Mesothelial cell of epicardium (in vitro differentiated cells): ENCODE measurements at regions not wholly inside any gene's neighbourhood (a gene's known extent, or its start where the extent isn't known, plus 50 kb on each side); places are given as distances from the start of the nearest gene placed in this dataset.

ENCODE experiments used
- DNase-seq, 2 experiments: peaks; one replicate each; pipeline ENCODE4 v3.0.0; 2021; ENCODE audit warnings: low spot score in 2 of 2; ENCODE audit not compliant: unreplicated experiment in 2 of 2
- H3K27ac Mint-ChIP-seq: 2 replicates; pipeline ENCODE4 v1.8.0; 2021; ENCODE audit warnings: mixed read lengths
- H3K27me3 Mint-ChIP-seq: 2 replicates; pipeline ENCODE4 v1.8.0; 2021; ENCODE audit warnings: low read depth, mixed read lengths
- H3K36me3 Mint-ChIP-seq: 2 replicates; pipeline ENCODE4 v1.8.0; 2021; ENCODE audit warnings: mixed read lengths
- H3K4me1 Mint-ChIP-seq: 2 replicates; pipeline ENCODE4 v1.8.0; 2021; ENCODE audit warnings: mixed read lengths
- H3K4me3 Mint-ChIP-seq: 2 replicates; pipeline ENCODE4 v1.8.0; 2021; ENCODE audit warnings: mild to moderate bottlenecking, moderate library complexity, mixed read lengths
- H3K9me3 Mint-ChIP-seq: 2 replicates; pipeline ENCODE4 v1.8.0; 2021; ENCODE audit warnings: mixed read lengths
- TF ChIP-seq, protein P1 (sequence below): fragments of 200-600 bp; sonication (generic); IDR thresholded peaks from one replicate; pipeline ENCODE4 v1.5.0; 2021; ENCODE audit warnings: antibody characterized with exemption; ENCODE audit not compliant: unreplicated experiment

GRCh38 chr11:103582351-103582909, 454.0 kb upstream of the DDI1 start:
- Mint-ChIP-seq H3K4me3 (no peak overlapping the region), H3K9me3 (peaks cover 5% of the 10 kb centered on the region), H3K36me3 (no peaks in the 10 kb centered on the region), H3K27me3 (no peaks in the 10 kb centered on the region), H3K27ac (no peak overlapping the region), H3K4me1 (peaks cover 7% of the 10 kb centered on the region)
- DNase-seq, result no peak
- TF ChIP-seq, protein P1, sequence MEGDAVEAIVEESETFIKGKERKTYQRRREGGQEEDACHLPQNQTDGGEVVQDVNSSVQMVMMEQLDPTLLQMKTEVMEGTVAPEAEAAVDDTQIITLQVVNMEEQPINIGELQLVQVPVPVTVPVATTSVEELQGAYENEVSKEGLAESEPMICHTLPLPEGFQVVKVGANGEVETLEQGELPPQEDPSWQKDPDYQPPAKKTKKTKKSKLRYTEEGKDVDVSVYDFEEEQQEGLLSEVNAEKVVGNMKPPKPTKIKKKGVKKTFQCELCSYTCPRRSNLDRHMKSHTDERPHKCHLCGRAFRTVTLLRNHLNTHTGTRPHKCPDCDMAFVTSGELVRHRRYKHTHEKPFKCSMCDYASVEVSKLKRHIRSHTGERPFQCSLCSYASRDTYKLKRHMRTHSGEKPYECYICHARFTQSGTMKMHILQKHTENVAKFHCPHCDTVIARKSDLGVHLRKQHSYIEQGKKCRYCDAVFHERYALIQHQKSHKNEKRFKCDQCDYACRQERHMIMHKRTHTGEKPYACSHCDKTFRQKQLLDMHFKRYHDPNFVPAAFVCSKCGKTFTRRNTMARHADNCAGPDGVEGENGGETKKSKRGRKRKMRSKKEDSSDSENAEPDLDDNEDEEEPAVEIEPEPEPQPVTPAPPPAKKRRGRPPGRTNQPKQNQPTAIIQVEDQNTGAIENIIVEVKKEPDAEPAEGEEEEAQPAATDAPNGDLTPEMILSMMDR, result no peak

DNA sequence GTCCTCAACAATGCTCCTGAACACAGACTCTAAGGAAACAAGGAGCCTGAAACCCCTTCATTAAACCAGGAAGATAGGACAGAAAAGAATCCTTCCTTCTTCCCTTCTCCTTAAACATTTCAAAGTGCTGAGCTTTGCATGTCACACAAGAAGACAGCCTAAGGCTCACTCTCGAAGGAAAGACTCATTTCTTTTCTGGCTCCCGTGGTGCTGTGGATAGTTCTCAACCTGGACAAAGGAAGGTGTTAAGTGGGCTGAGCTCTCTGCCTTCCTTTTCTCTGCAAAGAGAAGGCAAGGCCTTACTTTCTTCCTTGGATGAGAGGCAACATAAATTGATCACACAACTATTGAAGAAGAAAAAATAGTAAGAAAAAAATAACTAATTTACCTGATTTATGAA, 452.4 kb upstream of the DDI1 start:
- TF ChIP-seq, protein P1, result no peak
- no peaks in the 10 kb centered on the region for H3K27me3 Mint-ChIP-seq
- H3K27ac Mint-ChIP-seq, result no peak overlapping the region
- H3K36me3 Mint-ChIP-seq, result no peaks in the 10 kb centered on the region
- peaks cover 5% of the 10 kb centered on the region for H3K9me3 Mint-ChIP-seq
- no peak overlapping the region for H3K4me3 Mint-ChIP-seq
- DNase-seq, result no peak
- H3K4me1 Mint-ChIP-seq, result peaks cover 19% of the 10 kb centered on the region

- no peak for DNase-seq
- Mint-ChIP-seq H3K9me3 (peaks cover 12% of the 10 kb centered on the region), H3K27ac (no peak overlapping the region), H3K4me3 (no peak overlapping the region), H3K4me1 (peaks cover 19% of the 10 kb centered on the region), H3K36me3 (no peaks in the 10 kb centered on the region), H3K27me3 (no peaks in the 10 kb centered on the region)
- TF ChIP-seq, protein P1, result no peak
Observed at GRCh38 chr11:103584720-103585119, 451.7 kb upstream of the DDI1 start.

GRCh38 chr11:103585401-103585800, 451.0 kb upstream of the DDI1 start:
- no peaks in the 10 kb centered on the region for H3K36me3 Mint-ChIP-seq
- H3K27ac Mint-ChIP-seq, result no peak overlapping the region
- TF ChIP-seq, protein P1, result no peak
- H3K27me3 Mint-ChIP-seq, result no peaks in the 10 kb centered on the region
- DNase-seq, result no peak
- peaks cover 19% of the 10 kb centered on the region for H3K4me1 Mint-ChIP-seq
- H3K4me3 Mint-ChIP-seq, result no peak overlapping the region
- H3K9me3 Mint-ChIP-seq, result peaks cover 9% of the 10 kb centered on the region

DNA sequence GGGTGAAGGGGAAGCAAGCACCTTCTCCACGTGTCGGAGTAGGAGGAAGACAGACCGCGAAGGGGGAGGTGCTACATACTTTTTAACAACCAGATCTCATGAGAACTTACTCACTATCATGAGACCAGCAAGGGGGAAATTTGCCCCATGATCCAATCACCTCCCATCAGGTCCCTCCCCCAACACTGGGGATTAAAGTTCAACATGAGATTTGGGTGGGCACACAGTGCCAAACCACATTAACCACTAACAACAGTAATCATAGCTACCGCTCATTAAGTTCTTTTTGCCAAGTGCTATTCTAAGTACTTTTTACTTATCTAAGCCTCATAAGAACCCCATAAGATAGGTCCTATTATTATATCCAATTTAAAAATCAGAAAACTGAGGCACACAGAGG, 450.5 kb upstream of the DDI1 start:
- no peak overlapping the region for H3K4me3 Mint-ChIP-seq
- H3K27me3 Mint-ChIP-seq, result no peaks in the 10 kb centered on the region
- TF ChIP-seq, protein P1, result no peak
- peaks cover 19% of the 10 kb centered on the region for H3K4me1 Mint-ChIP-seq
- DNase-seq, result no peak
- no peaks in the 10 kb centered on the region for H3K36me3 Mint-ChIP-seq
- H3K9me3 Mint-ChIP-seq, result peaks cover 9% of the 10 kb centered on the region
- H3K27ac Mint-ChIP-seq, result no peak overlapping the region

- Mint-ChIP-seq H3K27ac (no peak overlapping the region), H3K9me3 (peaks cover 9% of the 10 kb centered on the region), H3K4me3 (no peak overlapping the region), H3K36me3 (no peaks in the 10 kb centered on the region), H3K27me3 (no peaks in the 10 kb centered on the region), H3K4me1 (peaks cover 19% of the 10 kb centered on the region)
- no peak for DNase-seq
- TF ChIP-seq, protein P1, result no peak
Observed at GRCh38 chr11:103586756-103587155, 449.7 kb upstream of the DDI1 start.
